H9 (cell line): ENCODE measurements at regions not wholly inside any gene's neighbourhood (a gene's known extent, or its start where the extent isn't known, plus 50 kb on each side); places are given as distances from the start of the nearest gene placed in this dataset.
A peak's percentile ranks its signal among the peaks of the same experiment; 100 is the strongest.

Experiments used
- DNase-seq: peaks from one replicate; pipeline ENCODE4 v3.0.0-alpha.2; 2017
- H2AFZ ChIP-seq: one replicate; pipeline ENCODE4 v1.6.1; 2013; ENCODE audit warnings: mild to moderate bottlenecking, low read length, control low read depth, moderate library complexity
- H2AK5ac ChIP-seq: 2 replicates; pipeline ENCODE4 v1.6.1; 2013; ENCODE audit warnings: low read length, control low read depth, mixed read lengths; ENCODE audit not compliant: insufficient read length
- H2BK120ac ChIP-seq: one replicate; pipeline ENCODE4 v1.6.1; 2013; ENCODE audit warnings: low read depth, mild to moderate bottlenecking, low read length, control low read depth, inconsistent platforms; ENCODE audit not compliant: poor library complexity, severe bottlenecking
- H2BK12ac ChIP-seq: 2 replicates; pipeline ENCODE4 v1.6.1; 2013; ENCODE audit warnings: low read length, control low read depth, mixed read lengths, low read depth; ENCODE audit not compliant: insufficient read length
- H2BK15ac ChIP-seq: 2 replicates; pipeline ENCODE4 v1.6.1; 2013; ENCODE audit warnings: low read depth, low read length, control low read depth
- H2BK20ac ChIP-seq: one replicate; pipeline ENCODE4 v1.6.1; 2013; ENCODE audit warnings: low read depth, mild to moderate bottlenecking, low read length, control low read depth, inconsistent platforms; ENCODE audit not compliant: poor library complexity, severe bottlenecking
- H2BK5ac ChIP-seq: 2 replicates; pipeline ENCODE4 v1.6.1; 2013; ENCODE audit warnings: low read length, control low read depth, mixed read lengths; ENCODE audit not compliant: insufficient read length
- H3K14ac ChIP-seq: 2 replicates; pipeline ENCODE4 v1.6.1; 2013; ENCODE audit warnings: low read length, control low read depth; ENCODE audit not compliant: insufficient read depth
- H3K18ac ChIP-seq: 2 replicates; pipeline ENCODE4 v1.6.1; 2013; ENCODE audit warnings: low read depth, mild to moderate bottlenecking, mixed read lengths, low read length, control low read depth; ENCODE audit not compliant: insufficient read length
- H3K23ac ChIP-seq: 2 replicates; pipeline ENCODE4 v1.6.1; 2013; ENCODE audit warnings: low read length, control low read depth, mixed read lengths, low read depth; ENCODE audit not compliant: insufficient read length
- H3K23me2 ChIP-seq: 2 replicates; pipeline ENCODE4 v1.6.1; 2013; ENCODE audit warnings: low read depth, mild to moderate bottlenecking, mixed read lengths, low read length, control low read depth; ENCODE audit not compliant: insufficient read length, poor library complexity, severe bottlenecking
- H3K27ac ChIP-seq: 2 replicates; pipeline ENCODE4 v1.5.1; 2013; ENCODE audit warnings: low read length, control low read depth, mixed read lengths, low read depth; ENCODE audit not compliant: insufficient read length
- H3K27me3 ChIP-seq: 2 replicates; pipeline ENCODE4 v1.6.1; 2013; ENCODE audit warnings: low read length, control low read depth, inconsistent platforms; ENCODE audit not compliant: insufficient read depth
- H3K4ac ChIP-seq: 2 replicates; pipeline ENCODE4 v1.6.1; 2013; ENCODE audit warnings: low read depth, mild to moderate bottlenecking, control low read depth, inconsistent platforms, low read length, moderate library complexity
- H3K4me1 ChIP-seq: 2 replicates; pipeline ENCODE4 v1.6.1; 2013; ENCODE audit warnings: low read length, control low read depth, inconsistent platforms; ENCODE audit not compliant: insufficient read depth
- H3K4me2 ChIP-seq: 2 replicates; pipeline ENCODE4 v1.6.1; 2013; ENCODE audit warnings: low read length, control low read depth, mixed read lengths; ENCODE audit not compliant: insufficient read length, insufficient read depth
- H3K56ac ChIP-seq: 2 replicates; pipeline ENCODE4 v1.6.1; 2013; ENCODE audit warnings: low read depth, mild to moderate bottlenecking, mixed read lengths, low read length, control low read depth; ENCODE audit not compliant: insufficient read length
- H3K79me1 ChIP-seq: 2 replicates; pipeline ENCODE4 v1.6.1; 2013; ENCODE audit warnings: low read depth, mild to moderate bottlenecking, moderate library complexity, low read length, control low read depth, inconsistent platforms; ENCODE audit not compliant: insufficient read depth, poor library complexity, severe bottlenecking
- H3K79me2 ChIP-seq: 2 replicates; pipeline ENCODE4 v1.6.1; 2013; ENCODE audit warnings: low read length, control low read depth, inconsistent platforms; ENCODE audit not compliant: insufficient read depth
- H3K9ac ChIP-seq: 2 replicates; pipeline ENCODE4 v1.6.1; 2013; ENCODE audit warnings: low read length, control low read depth, mixed read lengths; ENCODE audit not compliant: insufficient read length; ENCODE audit errors: extremely low read depth
- H3K9me3 ChIP-seq: one replicate; pipeline ENCODE4 v1.6.1; 2013; ENCODE audit warnings: low read depth, low read length, inconsistent platforms; ENCODE audit not compliant: control insufficient read depth
- H3T11ph ChIP-seq: one replicate; pipeline ENCODE4 v1.6.1; 2013; ENCODE audit warnings: mild to moderate bottlenecking, low read length, control low read depth, inconsistent platforms
- H4K20me1 ChIP-seq: one replicate; pipeline ENCODE4 v1.6.1; 2013; ENCODE audit not compliant: control insufficient read depth, insufficient read length, insufficient read depth
- H4K5ac ChIP-seq: 2 replicates; pipeline ENCODE4 v1.6.1; 2013; ENCODE audit warnings: low read depth, mild to moderate bottlenecking, mixed read lengths, low read length, control low read depth; ENCODE audit not compliant: insufficient read length
- H4K8ac ChIP-seq: replicated peaks from 2 replicates; pipeline ENCODE4 v1.6.1; 2013; ENCODE audit warnings: low read length, control low read depth, mixed read lengths, low read depth; ENCODE audit not compliant: insufficient read length
- H4K91ac ChIP-seq: 2 replicates; pipeline ENCODE4 v1.6.1; 2013; ENCODE audit warnings: low read depth, mild to moderate bottlenecking, moderate library complexity, mixed read lengths, low read length, control low read depth; ENCODE audit not compliant: insufficient read length
- H3K27ac Mint-ChIP-seq, 3 experiments: 2 replicates in 2 of 3; 3 replicates in 1 of 3; pipeline ENCODE4 v1.8.0; 2020 to 2021; ENCODE audit warnings: mixed read lengths in 3 of 3, mild to moderate bottlenecking in 1 of 3, moderate library complexity in 1 of 3
- H3K27me3 Mint-ChIP-seq: 2 replicates; pipeline ENCODE4 v1.8.0; 2021; ENCODE audit warnings: low read depth, mild to moderate bottlenecking, moderate library complexity, mixed read lengths
- H3K36me3 Mint-ChIP-seq, 3 experiments: 2 replicates in 2 of 3; 3 replicates in 1 of 3; pipeline ENCODE4 v1.8.0; 2020 to 2021; ENCODE audit warnings: low read depth in 3 of 3, mixed read lengths in 3 of 3; ENCODE audit not compliant: insufficient read depth in 1 of 3
- H3K4me1 Mint-ChIP-seq, 2 experiments: 2 replicates each; pipeline ENCODE4 v1.8.0; 2020; ENCODE audit warnings: mixed read lengths in 2 of 2
- H3K4me3 Mint-ChIP-seq, 2 experiments: 2 replicates in 1 of 2; 3 replicates in 1 of 2; pipeline ENCODE4 v1.8.0; 2020 to 2021; ENCODE audit warnings: mild to moderate bottlenecking in 2 of 2, mixed read lengths in 2 of 2, moderate library complexity in 1 of 2
- H3K9me3 Mint-ChIP-seq, 2 experiments: 2 replicates in 1 of 2; 3 replicates in 1 of 2; pipeline ENCODE4 v1.8.0; 2020; ENCODE audit warnings: mild to moderate bottlenecking in 2 of 2, mixed read lengths in 2 of 2, moderate library complexity in 1 of 2
- CTCF ChIP-seq: fragments of 200-600 bp; sonication (generic); conservative IDR thresholded peaks from 3 replicates; pipeline ENCODE4 v1.8.0; 2021; ENCODE audit warnings: antibody characterized with exemption, mild to moderate bottlenecking
- WGBS: extraction: QIAGEN DNeasy Blood & Tissue Kit; methylation state at CpG from one replicate; pipeline ENCODE4 v1.1.7; 2013; ENCODE audit warnings: missing lambda C conversion rate, low lambda C conversion rate, mixed read lengths; ENCODE audit not compliant: insufficient read length; ENCODE audit errors: extremely low coverage; 5-methylcytosine and 5-hydroxymethylcytosine counted together

- no peak overlapping the region for H3K27ac ChIP-seq
- no peak overlapping the region for H2BK5ac ChIP-seq
- no peak overlapping the region for H2BK120ac ChIP-seq
- H3K4me2 ChIP-seq: no peak overlapping the region
- H3K9me3 Mint-ChIP-seq: no peaks in the 10 kb centered on the region
- no peak overlapping the region for H4K8ac ChIP-seq
- no peaks in the 10 kb centered on the region for H3K79me2 ChIP-seq
- H3K23me2 ChIP-seq: no peaks in the 10 kb centered on the region
- H3K9ac ChIP-seq: no peak overlapping the region
- no peak overlapping the region for H2BK15ac ChIP-seq
- H3K14ac ChIP-seq: no peak overlapping the region
- no peak overlapping the region for H3K23ac ChIP-seq
- H2AFZ ChIP-seq: no peak overlapping the region
- peaks cover 0 to 4% (median 0%) of the 10 kb centered on the region in 3 experiments; a peak in 4 of 7 replicates for H3K36me3 Mint-ChIP-seq
- TF ChIP-seq CTCF: no peak
- H3T11ph ChIP-seq: no peak overlapping the region
- WGBS: no CpG with 5 or more reads among the region's 3 CpGs
- H3K9me3 ChIP-seq: no peaks in the 10 kb centered on the region
- no peaks in the 10 kb centered on the region for H3K27me3 ChIP-seq
- H3K56ac ChIP-seq: no peak overlapping the region
- no peak overlapping the region for H3K4ac ChIP-seq
- no peak overlapping the region for H2AK5ac ChIP-seq
- H3K4me1 Mint-ChIP-seq: peaks cover 61 to 63% of the 10 kb centered on the region in 2 experiments
- no peak overlapping the region for H2BK20ac ChIP-seq
- no peak overlapping the region for H4K91ac ChIP-seq
- H3K4me3 Mint-ChIP-seq: no peak overlapping the region; a peak in 1 of 5 replicates
- H3K4me1 ChIP-seq: peaks cover 8% of the 10 kb centered on the region; the same call in 1 of the 2 replicates
- no peak overlapping the region for H2BK12ac ChIP-seq
- no peak overlapping the region for H4K5ac ChIP-seq
- H3K27me3 Mint-ChIP-seq: no peaks in the 10 kb centered on the region
- peak overlapping the region; percentile 8 to 72 (median 55); a peak in 5 of 7 replicates for H3K27ac Mint-ChIP-seq
- H4K20me1 ChIP-seq: no peaks in the 10 kb centered on the region
- no peak for DNase-seq
- H3K79me1 ChIP-seq: no peaks in the 10 kb centered on the region
- H3K18ac ChIP-seq: no peak overlapping the region
Observed at GRCh38 chr7:49247759-49248158, 323.4 kb downstream of the CDC14C start.
